ENCODE measurements at regions not wholly inside any gene's neighbourhood (a gene's known extent, or its start where the extent isn't known, plus 50 kb on each side); places are given as distances from the start of the nearest gene placed in this dataset.

DNA sequence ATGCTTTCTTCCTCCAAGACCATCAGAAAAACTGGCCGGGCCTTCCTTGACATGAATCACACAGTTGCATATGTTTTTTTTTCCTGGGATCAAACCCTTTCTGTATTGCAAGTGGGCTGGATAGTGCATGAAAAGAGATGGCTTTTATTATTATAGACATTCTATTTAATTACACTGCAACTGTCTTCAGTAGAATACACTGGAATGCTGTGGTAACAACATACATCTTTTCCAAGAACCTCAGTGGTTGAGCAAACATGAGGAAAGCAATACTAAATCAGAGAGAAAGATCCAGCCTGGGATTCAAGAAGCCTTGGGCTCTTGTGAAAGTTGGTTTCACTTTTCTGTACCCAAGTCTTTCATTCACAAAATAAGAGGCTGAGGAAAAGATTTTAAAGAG, 193.0 kb downstream of the DMAC1 start:
- TF ChIP-seq POLR2A (IDR thresholded peaks at IDR 0.05; ENCODE audit: low read length) (no peak), GATA1 (IDR thresholded peaks at IDR 0.05; ENCODE audit: low read depth, low read length) (no peak)
